ENCODE measurements at regions not wholly inside any gene's neighbourhood (a gene's known extent, or its start where the extent isn't known, plus 50 kb on each side); places are given as distances from the start of the nearest gene placed in this dataset.

GRCh38 chr4:11727903-11728564, 299.3 kb upstream of the HS3ST1 start:
- peaks cover 4% of the 10 kb centered on the region for H3K27me3 Mint-ChIP-seq
- no peak overlapping the region for H3K27ac Mint-ChIP-seq
- no peaks in the 10 kb centered on the region for H3K4me1 Mint-ChIP-seq (ENCODE audit: low read depth)
- H3K4me3 Mint-ChIP-seq, result no peak overlapping the region
- no peaks in the 10 kb centered on the region for H3K9me3 Mint-ChIP-seq
- no peaks in the 10 kb centered on the region for H3K36me3 Mint-ChIP-seq (ENCODE audit: low read depth)

GRCh38 chr4:11724731-11725130, 296.0 kb upstream of the HS3ST1 start:
- Mint-ChIP-seq H3K27me3 (peaks cover 7% of the 10 kb centered on the region), H3K36me3 (ENCODE audit: low read depth) (no peaks in the 10 kb centered on the region), H3K4me3 (no peak overlapping the region), H3K27ac (no peak overlapping the region), H3K4me1 (ENCODE audit: low read depth) (no peaks in the 10 kb centered on the region), H3K9me3 (no peaks in the 10 kb centered on the region)

- Mint-ChIP-seq H3K36me3 (ENCODE audit: low read depth) (no peaks in the 10 kb centered on the region), H3K4me3 (no peak overlapping the region), H3K27ac (no peak overlapping the region), H3K27me3 (peaks cover 11% of the 10 kb centered on the region), H3K9me3 (no peaks in the 10 kb centered on the region), H3K4me1 (ENCODE audit: low read depth) (no peaks in the 10 kb centered on the region)
Observed at GRCh38 chr4:11722223-11722622, 293.5 kb upstream of the HS3ST1 start.

GRCh38 chr4:11720292-11720691, 291.6 kb upstream of the HS3ST1 start:
- Mint-ChIP-seq H3K4me1 (ENCODE audit: low read depth) (no peaks in the 10 kb centered on the region), H3K9me3 (no peaks in the 10 kb centered on the region), H3K27ac (no peak overlapping the region), H3K4me3 (no peak overlapping the region), H3K36me3 (ENCODE audit: low read depth) (no peaks in the 10 kb centered on the region), H3K27me3 (peaks cover 11% of the 10 kb centered on the region)

GRCh38 chr4:11719879-11720278, 291.2 kb upstream of the HS3ST1 start:
- H3K9me3 Mint-ChIP-seq, result no peaks in the 10 kb centered on the region
- no peak overlapping the region for H3K4me3 Mint-ChIP-seq
- H3K36me3 Mint-ChIP-seq (ENCODE audit: low read depth), result no peaks in the 10 kb centered on the region
- H3K27me3 Mint-ChIP-seq, result peaks cover 11% of the 10 kb centered on the region
- H3K4me1 Mint-ChIP-seq (ENCODE audit: low read depth), result no peaks in the 10 kb centered on the region
- H3K27ac Mint-ChIP-seq, result no peak overlapping the region

GRCh38 chr4:11715753-11716521, 287.2 kb upstream of the HS3ST1 start:
- no peaks in the 10 kb centered on the region for H3K9me3 Mint-ChIP-seq
- no peaks in the 10 kb centered on the region for H3K36me3 Mint-ChIP-seq (ENCODE audit: low read depth)
- no peaks in the 10 kb centered on the region for H3K4me1 Mint-ChIP-seq (ENCODE audit: low read depth)
- no peak overlapping the region for H3K27ac Mint-ChIP-seq
- H3K4me3 Mint-ChIP-seq, result no peak overlapping the region
- peaks cover 11% of the 10 kb centered on the region for H3K27me3 Mint-ChIP-seq

- H3K36me3 Mint-ChIP-seq (ENCODE audit: low read depth), result no peaks in the 10 kb centered on the region
Observed at GRCh38 chr4:11710453-11711093, 281.9 kb upstream of the HS3ST1 start.

GRCh38 chr4:11704186-11704830, 275.6 kb upstream of the HS3ST1 start:
- no peaks in the 10 kb centered on the region for H3K4me1 Mint-ChIP-seq (ENCODE audit: low read depth)
- H3K27ac Mint-ChIP-seq, result no peak overlapping the region
- H3K9me3 Mint-ChIP-seq, result peaks cover 5% of the 10 kb centered on the region
- H3K36me3 Mint-ChIP-seq (ENCODE audit: low read depth), result no peaks in the 10 kb centered on the region
- no peaks in the 10 kb centered on the region for H3K27me3 Mint-ChIP-seq
- no peak overlapping the region for H3K4me3 Mint-ChIP-seq

More at GRCh38 chr4:11710453-11711093, 281.9 kb upstream of the HS3ST1 start:
- H3K27me3 Mint-ChIP-seq, result peaks cover 10% of the 10 kb centered on the region
- peaks cover 5% of the 10 kb centered on the region for H3K9me3 Mint-ChIP-seq
- H3K4me1 Mint-ChIP-seq (ENCODE audit: low read depth), result no peaks in the 10 kb centered on the region
- no peak overlapping the region for H3K27ac Mint-ChIP-seq
- no peak overlapping the region for H3K4me3 Mint-ChIP-seq

- H3K36me3 Mint-ChIP-seq (ENCODE audit: low read depth), result no peaks in the 10 kb centered on the region
- peaks cover 4% of the 10 kb centered on the region for H3K9me3 Mint-ChIP-seq
- no peak overlapping the region for H3K27ac Mint-ChIP-seq
- no peak overlapping the region for H3K4me3 Mint-ChIP-seq
- no peaks in the 10 kb centered on the region for H3K4me1 Mint-ChIP-seq (ENCODE audit: low read depth)
- H3K27me3 Mint-ChIP-seq, result peaks cover 4% of the 10 kb centered on the region
Observed at GRCh38 chr4:11702886-11703557, 274.3 kb upstream of the HS3ST1 start.

- Mint-ChIP-seq H3K27ac (no peak overlapping the region), H3K9me3 (no peaks in the 10 kb centered on the region), H3K27me3 (peaks cover 4% of the 10 kb centered on the region), H3K4me1 (ENCODE audit: low read depth) (no peaks in the 10 kb centered on the region), H3K4me3 (no peak overlapping the region), H3K36me3 (ENCODE audit: low read depth) (no peaks in the 10 kb centered on the region)
Observed at GRCh38 chr4:11701966-11702725, 273.5 kb upstream of the HS3ST1 start.

GRCh38 chr4:11700751-11701226, 272.1 kb upstream of the HS3ST1 start:
- Mint-ChIP-seq H3K9me3 (no peaks in the 10 kb centered on the region), H3K36me3 (ENCODE audit: low read depth) (no peaks in the 10 kb centered on the region), H3K27ac (no peak overlapping the region), H3K27me3 (peaks cover 4% of the 10 kb centered on the region), H3K4me1 (ENCODE audit: low read depth) (no peaks in the 10 kb centered on the region), H3K4me3 (no peak overlapping the region)

GRCh38 chr4:11698846-11699590, 270.3 kb upstream of the HS3ST1 start:
- no peak overlapping the region for H3K4me3 Mint-ChIP-seq
- no peaks in the 10 kb centered on the region for H3K4me1 Mint-ChIP-seq (ENCODE audit: low read depth)
- peaks cover 2% of the 10 kb centered on the region for H3K9me3 Mint-ChIP-seq
- H3K27ac Mint-ChIP-seq, result no peak overlapping the region
- no peaks in the 10 kb centered on the region for H3K36me3 Mint-ChIP-seq (ENCODE audit: low read depth)
- H3K27me3 Mint-ChIP-seq, result peaks cover 4% of the 10 kb centered on the region

- H3K9me3 Mint-ChIP-seq, result peaks cover 8% of the 10 kb centered on the region
- H3K27me3 Mint-ChIP-seq, result peaks cover 4% of the 10 kb centered on the region
- H3K36me3 Mint-ChIP-seq (ENCODE audit: low read depth), result no peaks in the 10 kb centered on the region
- no peak overlapping the region for H3K27ac Mint-ChIP-seq
- no peaks in the 10 kb centered on the region for H3K4me1 Mint-ChIP-seq (ENCODE audit: low read depth)
- H3K4me3 Mint-ChIP-seq, result no peak overlapping the region
Observed at GRCh38 chr4:11698033-11698432, 269.3 kb upstream of the HS3ST1 start.

Measured in stimulated activated naive CD8-positive, alpha-beta T cell treated with anti-CD3 and anti-CD28 coated beads, Interleukin-15, Interleukin-2, amounts not matched to agents 100 ng/mL and 50 ng/mL, for 24 hours (primary cell).